GM12878 (cell line): ENCODE measurements at regions not wholly inside any gene's neighbourhood (a gene's known extent, or its start where the extent isn't known, plus 50 kb on each side); places are given as distances from the start of the nearest gene placed in this dataset.

Experiments used
- ATAC-seq: fragments of 200-7000 bp; cut with Tn5 transposase; 3 replicates; pipeline ENCODE4 v1.9.1; 2020; ENCODE audit warnings: mild to moderate bottlenecking, moderate library complexity
- BruUV-seq: library from RNA; stranded (reverse); fragments of 400-500 nt; replicated peaks from 2 replicates; lab custom pipeline; 2021; lab: Mats Ljungman, UMichigan
- CTCF ChIA-PET: fragments of 300-600 bp; sonication (Branson Sonifier 250); formaldehyde crosslinking; extraction: SDS; loops from one replicate; lab custom pipeline; 2021; ENCODE audit warnings: inconsistent platforms; lab: Yijun Ruan, JAX
- POLR2A ChIA-PET: fragments of 350-600 bp; formaldehyde crosslinking; extraction: SDS; loops from one replicate; lab custom pipeline; 2021; ENCODE audit warnings: inconsistent platforms; lab: Charles Lee
- RAD21 ChIA-PET: fragments of 300-600 bp; sonication (Branson Sonifier 250); formaldehyde crosslinking; loops from one replicate; lab custom pipeline; 2023; ENCODE audit warnings: antibody characterized with exemption; ENCODE audit not compliant: unreplicated experiment; lab: Charles Lee
- SMC1A ChIA-PET: fragments of 300-600 bp; sonication (Branson Sonifier 250); formaldehyde crosslinking; loops from one replicate; lab custom pipeline; 2023; ENCODE audit not compliant: unreplicated experiment, uncharacterized antibody; lab: Charles Lee
- DNase-seq: peaks from one replicate; pipeline ENCODE4 v3.0.0-alpha.2; 2011; ENCODE audit warnings: low read depth, low spot score
- FAIRE-seq: peaks from 3 replicates; lab custom pipeline; 2011; peaks lifted over from hg19 to GRCh38; lab: Jason Lieb, UNC
- H2AFZ ChIP-seq: 2 replicates; pipeline ENCODE4 v1.6.0; 2011; ENCODE audit warnings: low read depth, low read length, control low read depth; ENCODE audit not compliant: control insufficient read depth
- H3K27ac ChIP-seq: 2 replicates; pipeline ENCODE4 v1.5.1; 2011; ENCODE audit warnings: control low read depth; ENCODE audit not compliant: control insufficient read depth, insufficient read depth
- H3K27me3 ChIP-seq, 2 experiments: replicated peaks in 1 of 2; 2 replicates each; pipeline versions ENCODE4 v1.6.0 to v1.6.1; 2011; ENCODE audit warnings: low read length in 1 of 2; ENCODE audit not compliant: control insufficient read depth in 2 of 2, insufficient read depth in 2 of 2
- H3K36me3 ChIP-seq, 2 experiments: 2 replicates each; pipeline ENCODE4 v1.5.1; 2011; ENCODE audit warnings: low read length in 1 of 2; ENCODE audit not compliant: control insufficient read depth in 2 of 2, insufficient read depth in 2 of 2
- H3K4me1 ChIP-seq: 2 replicates; pipeline ENCODE4 v1.6.1; 2011; ENCODE audit warnings: mild to moderate bottlenecking, low read length, moderate library complexity, mixed read lengths; ENCODE audit not compliant: control insufficient read depth, insufficient read depth
- H3K4me2 ChIP-seq: 2 replicates; pipeline ENCODE4 v1.6.0; 2011; ENCODE audit warnings: control low read depth; ENCODE audit not compliant: control insufficient read depth, insufficient read depth
- H3K4me3 ChIP-seq: fragments of 200-600 bp; sonication (generic); 2 replicates; pipeline ENCODE4 v1.5.1; 2016
- H3K79me2 ChIP-seq: 2 replicates; pipeline ENCODE4 v1.6.0; 2011; ENCODE audit warnings: low read length; ENCODE audit not compliant: control insufficient read depth, insufficient read depth
- H3K9ac ChIP-seq: 2 replicates; pipeline ENCODE4 v1.8.0; 2011; ENCODE audit warnings: low read length, control low read depth, mixed read lengths; ENCODE audit not compliant: control insufficient read depth, insufficient read depth
- H3K9me3 ChIP-seq: replicated peaks from 3 replicates; pipeline ENCODE4 v1.5.1; 2011; ENCODE audit warnings: mild to moderate bottlenecking, low read length; ENCODE audit not compliant: control insufficient read depth, insufficient read depth
- H4K20me1 ChIP-seq: 2 replicates; pipeline ENCODE4 v1.6.0; 2011; ENCODE audit not compliant: control insufficient read depth, insufficient read depth
- BACH1 ChIP-seq: fragments of 450-650 bp; IDR thresholded peaks from 2 replicates; pipeline ENCODE4 v1.6.1; 2017; ENCODE audit warnings: mild to moderate bottlenecking, borderline replicate concordance
- IKZF2 ChIP-seq, 2 experiments: fragments of 450-650 bp; IDR thresholded peaks; 2 replicates each; pipeline ENCODE4 v1.6.1; 2017; ENCODE audit warnings: mild to moderate bottlenecking in 2 of 2, moderate library complexity in 2 of 2
- MTA2 ChIP-seq: fragments of 450-650 bp; IDR thresholded peaks from 2 replicates; pipeline ENCODE4 v1.6.1; 2016; ENCODE audit warnings: low read depth, mild to moderate bottlenecking, moderate library complexity
- ZNF274 ChIP-seq: IDR thresholded peaks from one replicate; pipeline ENCODE4 v1.8.0; 2011; ENCODE audit not compliant: insufficient read length, insufficient read depth
- WGBS: methylation state at CpG from one replicate; pipeline ENCODE4 v1.1.6; 2016; ENCODE audit warnings: low lambda C conversion rate; ENCODE audit not compliant: insufficient replicate concordance, insufficient coverage; ENCODE audit errors: missing lambda C conversion rate; 5-methylcytosine and 5-hydroxymethylcytosine counted together
- in situ Hi-C: fragments of 300-500 bp; cut with MboI; formaldehyde crosslinking; loops from 9 replicates; pipeline ENCODE4 v1.14.3; 2018; ENCODE audit warnings: mixed read lengths
- intact Hi-C: fragments of 100-400 bp; cut with micrococcal nuclease; formaldehyde crosslinking; loops from one replicate; pipeline ENCODE4 v1.14.2; 2022; ENCODE audit not compliant: unreplicated experiment
- TF ChIP-seq, protein P1 (sequence below): fragments of 450-650 bp; IDR thresholded peaks from 2 replicates; pipeline ENCODE4 v1.6.1; 2017; ENCODE audit warnings: mild to moderate bottlenecking, low read depth, inconsistent platforms; ENCODE audit not compliant: poor library complexity, severe bottlenecking
- TF ChIP-seq, protein P2 (sequence below): fragments of 450-650 bp; IDR thresholded peaks from 2 replicates; pipeline ENCODE4 v1.6.1; 2018; ENCODE audit warnings: borderline replicate concordance, mild to moderate bottlenecking; ENCODE audit not compliant: partially characterized antibody

GRCh38 chr6:144383336-144383735, 98.2 kb downstream of the UTRN start:
- no peak for TF ChIP-seq ZNF274
- TF ChIP-seq, protein P1, sequence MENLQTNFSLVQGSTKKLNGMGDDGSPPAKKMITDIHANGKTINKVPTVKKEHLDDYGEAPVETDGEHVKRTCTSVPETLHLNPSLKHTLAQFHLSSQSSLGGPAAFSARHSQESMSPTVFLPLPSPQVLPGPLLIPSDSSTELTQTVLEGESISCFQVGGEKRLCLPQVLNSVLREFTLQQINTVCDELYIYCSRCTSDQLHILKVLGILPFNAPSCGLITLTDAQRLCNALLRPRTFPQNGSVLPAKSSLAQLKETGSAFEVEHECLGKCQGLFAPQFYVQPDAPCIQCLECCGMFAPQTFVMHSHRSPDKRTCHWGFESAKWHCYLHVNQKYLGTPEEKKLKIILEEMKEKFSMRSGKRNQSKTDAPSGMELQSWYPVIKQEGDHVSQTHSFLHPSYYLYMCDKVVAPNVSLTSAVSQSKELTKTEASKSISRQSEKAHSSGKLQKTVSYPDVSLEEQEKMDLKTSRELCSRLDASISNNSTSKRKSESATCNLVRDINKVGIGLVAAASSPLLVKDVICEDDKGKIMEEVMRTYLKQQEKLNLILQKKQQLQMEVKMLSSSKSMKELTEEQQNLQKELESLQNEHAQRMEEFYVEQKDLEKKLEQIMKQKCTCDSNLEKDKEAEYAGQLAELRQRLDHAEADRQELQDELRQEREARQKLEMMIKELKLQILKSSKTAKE = no peak
- no peak for TF ChIP-seq IKZF2 (IDR thresholded peaks at IDR 0.05)
- TF ChIP-seq, protein P2, sequence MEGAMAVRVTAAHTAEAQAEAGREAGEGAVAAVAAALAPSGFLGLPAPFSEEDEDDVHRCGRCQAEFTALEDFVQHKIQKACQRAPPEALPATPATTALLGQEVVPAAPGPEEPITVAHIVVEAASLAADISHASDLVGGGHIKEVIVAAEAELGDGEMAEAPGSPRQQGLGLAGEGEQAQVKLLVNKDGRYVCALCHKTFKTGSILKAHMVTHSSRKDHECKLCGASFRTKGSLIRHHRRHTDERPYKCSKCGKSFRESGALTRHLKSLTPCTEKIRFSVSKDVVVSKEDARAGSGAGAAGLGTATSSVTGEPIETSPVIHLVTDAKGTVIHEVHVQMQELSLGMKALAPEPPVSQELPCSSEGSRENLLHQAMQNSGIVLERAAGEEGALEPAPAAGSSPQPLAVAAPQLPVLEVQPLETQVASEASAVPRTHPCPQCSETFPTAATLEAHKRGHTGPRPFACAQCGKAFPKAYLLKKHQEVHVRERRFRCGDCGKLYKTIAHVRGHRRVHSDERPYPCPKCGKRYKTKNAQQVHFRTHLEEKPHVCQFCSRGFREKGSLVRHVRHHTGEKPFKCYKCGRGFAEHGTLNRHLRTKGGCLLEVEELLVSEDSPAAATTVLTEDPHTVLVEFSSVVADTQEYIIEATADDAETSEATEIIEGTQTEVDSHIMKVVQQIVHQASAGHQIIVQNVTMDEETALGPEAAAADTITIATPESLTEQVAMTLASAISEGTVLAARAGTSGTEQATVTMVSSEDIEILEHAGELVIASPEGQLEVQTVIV = no peak
- no peak for TF ChIP-seq MTA2
- no peak for TF ChIP-seq BACH1
- H3K9me3 ChIP-seq = peaks cover 10% of the 10 kb centered on the region
- H3K4me1 ChIP-seq = no peaks in the 10 kb centered on the region
- no peak overlapping the region for H3K9ac ChIP-seq
- DNase-seq (no peak), FAIRE-seq (no peak), ATAC-seq (no peak)
- H3K36me3 ChIP-seq = no peaks in the 10 kb centered on the region; a peak in 1 of 4 replicates
- SMC1A ChIA-PET = interaction anchor here (1.6 kb wide), 1 partner anchor 36 kb away, joined by 4 read pairs; no protein-coding TSS in a partner anchor
- BruUV-seq = no TSS peak
- no peaks in the 10 kb centered on the region for H3K27me3 ChIP-seq
- H3K79me2 ChIP-seq = peaks cover 2% of the 10 kb centered on the region
- no peak overlapping the region for H3K4me3 ChIP-seq
- H2AFZ ChIP-seq = no peak overlapping the region
- intact Hi-C loops (no loop called here), in situ Hi-C loops (no loop called here)
- whole genome bisulfite sequencing = 88% methylated on average over 2 of the region's 2 CpGs
- no peak overlapping the region for H3K4me2 ChIP-seq
- CTCF ChIA-PET = no interaction called here
- no peaks in the 10 kb centered on the region for H4K20me1 ChIP-seq
- POLR2A ChIA-PET = no interaction called here
- no peak overlapping the region for H3K27ac ChIP-seq
- RAD21 ChIA-PET = no interaction called here
